GM19455 (cell line): ENCODE measurements at regions not wholly inside any gene's neighbourhood (a gene's known extent, or its start where the extent isn't known, plus 50 kb on each side); places are given as distances from the start of the nearest gene placed in this dataset.
"Not testable (repeated sequence)": the region's sequence is repeated elsewhere in the genome, so short reads cannot be mapped to it uniquely, and the experiment has no call there.

ENCODE experiments used
- ATAC-seq: cut with Tn5 transposase; IDR thresholded peaks from one replicate; pipeline ENCODE4 v1.9.1; 2021; ENCODE audit not compliant: unreplicated experiment

- no peak for ATAC-seq
These were observed 163.1 kb upstream of the AGR3 start for GRCh38 chr7:17044861-17045260.

- ATAC-seq: no peak
These were observed 164.5 kb upstream of the AGR3 start for GRCh38 chr7:17046259-17046658.

- no peak for ATAC-seq
These were observed 164.9 kb upstream of the AGR3 start for GRCh38 chr7:17046666-17047065.

- not testable (repeated sequence) for ATAC-seq
These were observed 171.4 kb upstream of the AGR3 start for GRCh38 chr7:17053164-17053563.

- no peak for ATAC-seq
These were observed 172.4 kb upstream of the AGR3 start for GRCh38 chr7:17054206-17054605.

GRCh38 chr7:17054836-17055235, 173.1 kb upstream of the AGR3 start:
- no peak for ATAC-seq

- no peak for ATAC-seq
These were observed 173.8 kb upstream of the AGR3 start for GRCh38 chr7:17055596-17055995.

GRCh38 chr7:17056491-17057142, 174.8 kb upstream of the AGR3 start:
- no peak for ATAC-seq

- ATAC-seq: no peak
These were observed 175.3 kb upstream of the AGR3 start for GRCh38 chr7:17057143-17057509.

- ATAC-seq: no peak
These were observed 176.8 kb upstream of the AGR3 start for GRCh38 chr7:17058568-17058967.

GRCh38 chr7:17060051-17060450, 178.3 kb upstream of the AGR3 start:
- ATAC-seq: no peak

GRCh38 chr7:17061443-17061842, 179.7 kb upstream of the AGR3 start:
- ATAC-seq: no peak

GRCh38 chr7:17062151-17063044, 180.6 kb upstream of the AGR3 start:
- ATAC-seq: no peak

- no peak for ATAC-seq
These were observed 181.2 kb upstream of the AGR3 start for GRCh38 chr7:17063045-17063383.

- ATAC-seq: no peak
These were observed 185.9 kb upstream of the AGR3 start for GRCh38 chr7:17067691-17068090.

- ATAC-seq: no peak
These were observed 187.4 kb upstream of the AGR3 start for GRCh38 chr7:17069146-17069545.

GRCh38 chr7:17070231-17070708, 188.5 kb upstream of the AGR3 start:
- no peak for ATAC-seq

GRCh38 chr7:17071866-17072265, 190.1 kb upstream of the AGR3 start:
- ATAC-seq: peak; percentile 67

- ATAC-seq: no peak
These were observed 193.9 kb upstream of the AGR3 start for GRCh38 chr7:17075601-17076255.

GRCh38 chr7:17078298-17078697, 196.5 kb upstream of the AGR3 start:
- no peak for ATAC-seq

GRCh38 chr7:17083392-17084165, 201.8 kb upstream of the AGR3 start:
- ATAC-seq: no peak
